Ureter (tissue), 1 donor: ENCODE measurements at regions not wholly inside any gene's neighbourhood (a gene's known extent, or its start where the extent isn't known, plus 50 kb on each side); places are given as distances from the start of the nearest gene placed in this dataset.

ENCODE experiments used
- DNase-seq: peaks from one replicate; pipeline ENCODE4 v3.0.0-alpha.2; 2020; ENCODE audit warnings: low spot score
- donor health status: DM: yes; HTN: yes; CAD: no.

GRCh38 chr4:108331905-108332632 is 163.3 kb upstream of the LEF1 start:
- no peak for DNase-seq

GRCh38 chr4:108328383-108328732 is 159.6 kb upstream of the LEF1 start:
- DNase-seq: no peak

GRCh38 chr4:108327642-108328382 is 159.1 kb upstream of the LEF1 start:
- no peak for DNase-seq

- DNase-seq: no peak
Measured at GRCh38 chr4:108325561-108325960, 156.8 kb upstream of the LEF1 start.

- no peak for DNase-seq
Measured at GRCh38 chr4:108324450-108324849, 155.7 kb upstream of the LEF1 start.

GRCh38 chr4:108322497-108322896 is 153.8 kb upstream of the LEF1 start:
- no peak for DNase-seq

- no peak for DNase-seq
Measured at GRCh38 chr4:108320061-108320460, 151.3 kb upstream of the LEF1 start.

GRCh38 chr4:108317377-108317776 is 148.6 kb upstream of the LEF1 start:
- DNase-seq: no peak

GRCh38 chr4:108315694-108316093 is 147.0 kb upstream of the LEF1 start:
- no peak for DNase-seq

GRCh38 chr4:108314900-108315589 is 146.3 kb upstream of the LEF1 start:
- no peak for DNase-seq

- DNase-seq: no peak
Measured at GRCh38 chr4:108313546-108314339, 145.0 kb upstream of the LEF1 start.

- no peak for DNase-seq
Measured at GRCh38 chr4:108311313-108311712, 142.6 kb upstream of the LEF1 start.

- DNase-seq: no peak
Measured at GRCh38 chr4:108303488-108304177, 134.9 kb upstream of the LEF1 start.

GRCh38 chr4:108301545-108302251 is 133.0 kb upstream of the LEF1 start:
- DNase-seq: no peak

GRCh38 chr4:108297605-108298004 is 128.9 kb upstream of the LEF1 start:
- DNase-seq: no peak

- no peak for DNase-seq
Measured at GRCh38 chr4:108292229-108292628, 123.5 kb upstream of the LEF1 start.

- DNase-seq: no peak
Measured at GRCh38 chr4:108291137-108291536, 122.4 kb upstream of the LEF1 start.

GRCh38 chr4:108287834-108288413 is 119.2 kb upstream of the LEF1 start:
- no peak for DNase-seq

- DNase-seq: no peak
Measured at GRCh38 chr4:108280072-108280471, 111.3 kb upstream of the LEF1 start.

GRCh38 chr4:108276690-108277089 is 108.0 kb upstream of the LEF1 start:
- no peak for DNase-seq
